Mucosa of descending colon (tissue), 3 donors: ENCODE measurements at regions not wholly inside any gene's neighbourhood (a gene's known extent, or its start where the extent isn't known, plus 50 kb on each side); places are given as distances from the start of the nearest gene placed in this dataset.

Experiments
- ATAC-seq: fragments of 200-7000 bp; cut with Tn5 transposase; one replicate; pipeline ENCODE4 v1.9.1; 2020; ENCODE audit warnings: mild to moderate bottlenecking, moderate library complexity
- DNase-seq, 3 donors: peaks; one replicate each; pipeline ENCODE4 v3.0.0-alpha.2; 2020
- H3K36me3 ChIP-seq: fragments of 200-600 bp; one replicate; pipeline ENCODE4 v1.8.0; 2021; ENCODE audit warnings: low read depth, mild to moderate bottlenecking
- H3K4me1 ChIP-seq: fragments of 200-600 bp; one replicate; pipeline ENCODE4 v1.8.0; 2021; ENCODE audit warnings: low read depth, mild to moderate bottlenecking
- H3K4me3 ChIP-seq: fragments of 200-600 bp; one replicate; pipeline ENCODE4 v1.8.0; 2021; ENCODE audit warnings: mild to moderate bottlenecking
- H3K9me3 ChIP-seq: fragments of 200-600 bp; one replicate; pipeline ENCODE4 v1.8.0; 2021; ENCODE audit warnings: mild to moderate bottlenecking
- intact Hi-C, 2 donors: fragments of 100-400 bp; cut with DNase I in 1 of 2; cut with micrococcal nuclease in 1 of 2; formaldehyde crosslinking; loops; one replicate each; pipeline versions ENCODE4 v1.11.0 to v1.11.1; 2022; cut with DNase I, micrococcal nuclease
- TF ChIP-seq, protein P1 (sequence below): fragments of 200-600 bp; IDR thresholded peaks from one replicate; pipeline ENCODE4 v1.8.0; 2022; ENCODE audit warnings: antibody characterized with exemption, mild to moderate bottlenecking
- donor health status: DM: no; HTN: no; CAD: no; lungs with moderate emphysema.
- donor health status: DM: no; HTN: no; CAD: no.
- donor health status: DM: no; HTN: yes; CAD: no.

DNA sequence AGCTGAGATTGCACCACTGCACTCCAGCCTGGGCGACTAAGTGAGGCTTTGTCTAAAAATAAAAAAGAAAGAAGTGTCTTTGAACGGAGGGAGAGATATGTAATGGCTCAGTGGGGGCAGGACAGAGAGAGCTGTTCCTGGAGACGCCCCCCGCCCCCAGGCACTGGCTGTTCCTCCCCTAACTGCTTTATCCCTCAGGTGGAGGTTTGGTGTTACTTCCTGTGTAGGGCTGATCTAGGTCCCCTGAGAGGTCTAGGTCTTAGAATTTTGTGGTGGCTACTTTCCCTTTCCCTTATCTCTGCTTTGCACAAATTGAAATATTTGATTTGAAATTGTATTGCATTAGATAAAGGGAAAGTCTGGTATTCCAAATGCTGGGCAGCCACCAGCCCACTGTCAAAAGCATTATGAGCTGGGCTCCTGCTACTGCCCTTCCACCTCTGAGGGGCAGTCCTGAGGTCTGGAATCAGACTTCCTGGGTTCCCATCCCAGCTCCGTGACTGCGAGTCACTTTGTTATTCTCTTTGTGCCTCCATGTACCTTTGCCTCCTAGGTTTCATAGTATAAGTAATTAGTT, 134.8 kb upstream of the KIF26B start:
- ATAC-seq (no peak), DNase-seq (no peak)
- Histone ChIP-seq H3K36me3 (no peaks in the 10 kb centered on the region), H3K9me3 (no peaks in the 10 kb centered on the region), H3K4me1 (no peaks in the 10 kb centered on the region), H3K4me3 (no peak overlapping the region)
- intact Hi-C loops, result no loop called here
- TF ChIP-seq, protein P1, sequence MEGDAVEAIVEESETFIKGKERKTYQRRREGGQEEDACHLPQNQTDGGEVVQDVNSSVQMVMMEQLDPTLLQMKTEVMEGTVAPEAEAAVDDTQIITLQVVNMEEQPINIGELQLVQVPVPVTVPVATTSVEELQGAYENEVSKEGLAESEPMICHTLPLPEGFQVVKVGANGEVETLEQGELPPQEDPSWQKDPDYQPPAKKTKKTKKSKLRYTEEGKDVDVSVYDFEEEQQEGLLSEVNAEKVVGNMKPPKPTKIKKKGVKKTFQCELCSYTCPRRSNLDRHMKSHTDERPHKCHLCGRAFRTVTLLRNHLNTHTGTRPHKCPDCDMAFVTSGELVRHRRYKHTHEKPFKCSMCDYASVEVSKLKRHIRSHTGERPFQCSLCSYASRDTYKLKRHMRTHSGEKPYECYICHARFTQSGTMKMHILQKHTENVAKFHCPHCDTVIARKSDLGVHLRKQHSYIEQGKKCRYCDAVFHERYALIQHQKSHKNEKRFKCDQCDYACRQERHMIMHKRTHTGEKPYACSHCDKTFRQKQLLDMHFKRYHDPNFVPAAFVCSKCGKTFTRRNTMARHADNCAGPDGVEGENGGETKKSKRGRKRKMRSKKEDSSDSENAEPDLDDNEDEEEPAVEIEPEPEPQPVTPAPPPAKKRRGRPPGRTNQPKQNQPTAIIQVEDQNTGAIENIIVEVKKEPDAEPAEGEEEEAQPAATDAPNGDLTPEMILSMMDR, result no peak

DNA sequence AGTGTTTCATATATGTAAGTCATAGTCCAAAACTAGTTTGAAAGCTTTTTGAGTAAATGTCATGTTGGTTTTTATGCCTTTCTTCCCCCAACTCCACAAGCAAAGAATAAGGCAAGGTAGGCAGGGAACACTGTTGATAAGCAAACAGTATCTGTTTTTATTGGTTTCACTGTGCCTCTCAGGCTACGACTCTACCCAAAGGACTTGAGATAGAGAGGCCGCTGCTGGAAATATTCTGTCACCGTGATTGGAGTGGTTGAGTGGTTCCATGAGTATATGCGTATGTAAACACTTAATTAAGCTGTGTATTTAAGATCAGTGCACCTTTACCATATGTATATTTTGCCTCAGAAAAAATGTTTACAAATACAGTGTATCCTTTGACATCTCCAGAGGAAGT, 138.1 kb upstream of the KIF26B start:
- intact Hi-C loops, result no loop called here
- no peaks in the 10 kb centered on the region for H3K36me3 ChIP-seq
- TF ChIP-seq, protein P1, result no peak
- ATAC-seq (peak; percentile 47), DNase-seq (no peak)
- H3K4me1 ChIP-seq, result no peaks in the 10 kb centered on the region
- H3K9me3 ChIP-seq, result no peaks in the 10 kb centered on the region
- no peak overlapping the region for H3K4me3 ChIP-seq

DNA sequence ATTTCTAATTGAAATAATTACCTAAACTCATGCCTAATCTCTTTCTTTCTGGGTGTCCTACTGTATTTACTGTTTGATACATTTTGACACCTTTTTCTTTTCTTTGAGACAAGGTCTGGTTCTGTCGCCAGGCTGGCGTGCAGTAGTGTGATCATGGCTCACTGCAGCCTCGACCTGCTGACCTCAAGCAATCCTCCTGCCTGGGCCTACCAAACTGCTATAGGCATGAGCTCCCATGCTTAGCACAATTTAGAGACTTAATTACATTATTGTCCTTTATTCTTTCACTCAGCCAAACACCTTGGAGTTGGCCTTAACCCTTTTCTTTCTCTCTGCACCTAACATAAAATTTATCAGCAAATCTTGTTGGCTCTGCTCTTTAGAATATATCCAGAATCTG, 139.8 kb upstream of the KIF26B start:
- intact Hi-C loops, result no loop called here
- Histone ChIP-seq H3K4me1 (no peaks in the 10 kb centered on the region), H3K9me3 (no peaks in the 10 kb centered on the region), H3K36me3 (no peaks in the 10 kb centered on the region), H3K4me3 (no peak overlapping the region)
- ATAC-seq, result no peak
- no peak for DNase-seq
- TF ChIP-seq, protein P1, result no peak

DNA sequence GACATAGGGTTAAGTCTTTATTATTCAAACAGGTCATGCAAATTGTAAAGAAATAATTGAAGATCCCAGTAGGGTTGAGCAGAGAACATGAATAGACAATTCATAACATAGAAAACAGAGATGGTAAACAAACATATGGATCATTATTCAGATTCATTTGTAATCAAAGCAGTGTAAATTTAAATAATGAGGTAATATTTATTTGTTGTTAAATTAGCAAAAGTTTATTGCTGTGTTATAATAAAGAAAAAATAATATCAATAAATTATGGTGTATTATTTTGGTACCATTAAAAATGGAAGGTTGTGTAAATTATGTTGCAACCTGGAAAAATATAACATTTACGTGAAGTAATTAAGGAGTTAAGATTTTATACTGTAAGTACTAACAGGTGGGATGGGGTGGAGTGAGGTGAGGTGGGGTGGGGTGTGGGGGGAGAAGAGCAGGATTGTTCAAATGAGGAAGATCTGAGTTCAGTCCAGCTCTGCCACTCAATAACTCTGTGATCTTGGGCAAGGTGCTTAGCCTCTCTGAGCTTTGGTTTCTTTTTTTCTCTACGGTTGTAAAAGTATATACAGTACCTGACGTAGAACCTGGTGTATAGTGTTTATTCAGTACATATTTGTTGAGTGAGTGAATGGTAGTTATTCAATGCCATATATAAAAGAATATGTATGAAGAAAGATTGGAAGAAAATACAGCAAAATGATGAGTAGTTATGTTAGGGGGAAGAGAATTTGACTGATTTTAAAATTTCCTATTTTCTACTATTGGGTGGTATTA, 140.3 kb upstream of the KIF26B start:
- peak; percentile 81 for ATAC-seq
- no peak for DNase-seq
- no peaks in the 10 kb centered on the region for H3K9me3 ChIP-seq
- H3K4me1 ChIP-seq, result no peaks in the 10 kb centered on the region
- no peaks in the 10 kb centered on the region for H3K36me3 ChIP-seq
- intact Hi-C loops, result no loop called here
- H3K4me3 ChIP-seq, result no peak overlapping the region
- TF ChIP-seq, protein P1, result no peak

DNA sequence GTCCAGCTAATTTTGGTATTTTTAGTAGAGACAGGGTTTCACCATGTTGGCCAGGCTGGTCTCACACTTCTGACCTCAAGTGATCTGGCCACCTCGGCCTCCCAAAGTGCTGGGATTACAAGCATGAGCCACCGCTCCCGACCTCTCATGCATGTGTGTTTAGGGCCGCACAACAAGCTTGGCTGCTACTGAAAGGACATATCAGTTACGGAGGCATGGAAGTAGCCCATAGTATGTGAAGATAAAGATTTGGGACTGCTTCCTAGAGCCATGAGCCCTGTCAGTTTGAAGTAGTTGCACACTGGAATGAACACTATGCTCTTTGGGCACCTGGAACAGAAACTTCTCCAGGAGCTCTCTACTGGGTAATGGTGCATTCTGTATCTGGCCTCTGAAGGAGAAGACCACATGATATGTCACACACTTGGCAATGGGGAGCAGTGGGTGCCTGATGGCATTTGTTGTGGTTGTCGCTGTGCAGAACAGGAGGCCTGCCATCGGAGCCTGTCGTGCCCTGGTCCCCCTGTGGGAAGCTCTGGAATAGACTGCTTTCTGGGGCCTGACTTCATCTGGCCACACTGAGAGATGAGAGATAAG, 144.7 kb upstream of the KIF26B start:
- intact Hi-C loops, result no loop called here
- Histone ChIP-seq H3K4me3 (no peak overlapping the region), H3K36me3 (no peaks in the 10 kb centered on the region), H3K9me3 (no peaks in the 10 kb centered on the region), H3K4me1 (no peaks in the 10 kb centered on the region)
- ATAC-seq, result no peak
- DNase-seq, result no peak
- TF ChIP-seq, protein P1, result no peak
